HG02678 (cell line): ENCODE measurements at regions not wholly inside any gene's neighbourhood (a gene's known extent, or its start where the extent isn't known, plus 50 kb on each side); places are given as distances from the start of the nearest gene placed in this dataset.
"Not testable (repeated sequence)": the region's sequence is repeated elsewhere in the genome, so short reads cannot be mapped to it uniquely, and the experiment has no call there.

Experiments used
- ATAC-seq: cut with Tn5 transposase; IDR thresholded peaks from one replicate; pipeline ENCODE4 v1.9.1; 2021; ENCODE audit warnings: mild to moderate bottlenecking, moderate library complexity; ENCODE audit not compliant: unreplicated experiment

DNA sequence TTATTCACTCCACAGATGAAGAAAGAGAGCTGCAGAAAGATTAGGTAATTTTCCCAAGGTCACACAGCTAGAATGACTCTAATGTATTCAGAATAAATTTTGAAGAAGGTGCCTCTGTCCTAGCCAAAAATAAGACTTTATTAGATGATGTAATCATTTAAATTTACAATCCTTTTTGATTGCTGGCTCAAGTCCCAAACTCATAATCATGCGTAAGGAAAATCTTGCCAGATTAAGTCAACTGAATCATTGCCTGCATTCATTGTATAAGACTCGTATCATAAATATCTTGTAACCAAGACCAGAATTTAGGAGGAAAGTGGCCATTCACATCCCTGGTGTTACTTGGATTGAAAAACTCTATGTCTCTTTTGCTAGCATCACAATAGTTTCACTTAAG, 53.1 kb upstream of the STK39 start:
- ATAC-seq = no peak

DNA sequence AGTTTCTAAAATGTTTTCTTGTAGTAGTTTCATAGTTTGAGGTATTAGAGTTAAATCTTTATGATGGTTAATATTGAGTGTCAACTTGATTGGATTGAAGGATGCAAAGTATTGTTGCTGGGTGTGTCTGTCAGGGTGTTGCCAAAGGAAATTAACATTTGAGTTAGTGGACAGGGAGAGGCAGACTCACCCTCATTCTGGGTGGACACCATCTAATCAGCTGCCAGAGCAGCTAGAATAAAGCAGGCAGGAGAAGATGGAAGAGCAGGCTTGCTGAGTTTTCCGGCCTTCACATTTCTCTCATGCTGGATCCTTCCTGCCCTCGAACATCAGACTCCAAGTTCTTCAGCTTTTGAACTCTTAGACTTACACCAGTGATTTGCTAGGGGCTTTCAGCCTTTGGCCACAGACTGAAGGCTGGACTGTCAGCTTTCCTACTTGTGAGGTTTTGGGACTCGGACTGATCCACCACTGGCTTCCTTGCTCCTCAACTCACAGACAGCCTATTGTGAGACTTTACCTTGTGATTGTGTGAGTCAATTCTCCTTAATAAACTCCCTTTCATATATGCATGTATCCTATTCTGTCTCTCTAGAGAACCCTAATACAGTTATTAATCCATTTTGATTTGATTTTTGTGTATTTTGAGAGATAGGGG, 56.8 kb upstream of the STK39 start:
- ATAC-seq = no peak

DNA sequence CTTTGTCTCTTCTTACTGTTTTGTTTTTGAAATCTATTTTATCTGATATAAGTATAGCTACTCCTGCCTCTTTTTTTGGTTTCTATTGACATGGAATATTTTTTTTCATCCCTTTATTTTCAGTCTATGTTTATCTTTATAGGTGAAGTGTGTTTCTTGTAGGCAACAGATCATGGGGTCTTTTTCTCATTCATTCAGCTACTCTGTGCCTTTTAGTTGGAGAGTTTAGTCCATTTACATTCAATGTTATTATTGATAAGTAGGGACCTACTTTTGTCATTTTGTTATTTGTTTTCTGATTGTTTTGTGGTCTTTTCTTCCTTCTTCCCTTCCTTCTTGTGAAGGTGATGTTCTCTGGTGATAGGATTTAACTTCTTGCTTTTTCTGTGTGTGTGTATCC, 60.0 kb upstream of the STK39 start:
- ATAC-seq = no peak

GRCh38 chr2:168310580-168310979, 63.2 kb upstream of the STK39 start:
- ATAC-seq = no peak

DNA sequence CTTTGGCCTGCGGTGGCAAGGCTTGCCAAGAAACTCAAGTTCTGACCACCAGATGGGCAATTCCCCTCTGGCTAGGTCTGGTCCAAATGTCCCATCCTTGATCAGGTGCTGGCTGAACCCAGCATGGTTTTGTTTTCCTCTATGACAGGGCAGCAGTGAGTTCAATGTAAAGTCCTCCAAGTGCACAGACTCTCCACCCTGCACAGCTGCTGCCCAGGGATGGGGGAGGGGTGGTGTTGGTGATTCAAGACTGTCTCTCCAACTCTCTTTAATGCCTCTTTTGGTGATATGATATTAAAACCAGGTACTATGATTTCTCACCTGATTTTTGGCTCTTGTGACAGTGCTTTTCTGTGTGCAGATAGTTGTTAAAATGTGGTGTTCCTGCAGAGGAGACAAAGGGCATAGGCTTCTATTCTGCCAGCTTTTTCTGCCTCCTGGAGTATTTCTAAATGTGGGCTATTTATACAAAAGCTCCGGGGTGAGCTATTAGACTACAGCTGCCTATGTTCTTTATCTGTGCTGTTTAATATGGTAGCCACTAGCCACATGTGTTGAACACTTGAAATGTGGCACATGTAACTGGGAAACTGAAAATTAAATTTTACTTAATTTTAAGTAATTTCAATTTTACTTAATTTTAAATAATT, 64.0 kb upstream of the STK39 start:
- no peak for ATAC-seq

DNA sequence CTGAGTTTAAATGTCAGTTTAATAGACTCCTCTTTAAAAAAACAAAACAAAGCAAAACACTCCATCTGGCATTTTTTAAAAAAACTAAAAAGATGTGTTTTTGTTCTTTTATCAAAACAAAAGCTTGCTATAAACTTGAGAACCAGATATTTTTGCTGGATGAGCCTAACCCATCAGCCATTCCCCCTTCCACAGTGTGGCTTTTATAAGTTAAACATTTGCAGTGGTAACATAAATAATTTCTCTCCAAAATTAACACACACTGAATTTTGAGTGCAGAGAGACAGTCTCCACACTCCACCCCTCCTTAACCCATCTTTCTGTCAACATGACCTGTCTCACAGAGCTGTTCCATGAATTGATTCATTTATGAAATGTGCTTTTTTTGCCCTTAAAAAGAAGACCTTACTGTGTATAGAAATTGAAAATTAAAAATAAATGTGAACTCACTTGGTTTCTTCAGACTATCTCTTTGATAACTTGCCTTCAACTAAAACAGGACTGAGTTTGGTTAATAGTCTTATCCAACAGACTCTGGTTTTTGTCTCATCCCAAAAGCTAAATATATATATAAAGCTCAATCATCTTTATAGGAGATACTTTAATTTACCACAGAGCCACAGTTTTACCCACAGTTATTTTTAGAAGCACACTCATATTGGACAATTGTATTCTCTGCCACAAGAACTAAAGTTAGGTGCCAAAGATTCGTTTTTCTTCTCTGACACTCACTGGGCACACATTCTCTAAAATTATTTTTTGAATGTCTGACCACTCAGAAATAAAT, 64.8 kb upstream of the STK39 start:
- no peak for ATAC-seq

- ATAC-seq = no peak
Observed at GRCh38 chr2:168314236-168314635, 66.8 kb upstream of the STK39 start.

GRCh38 chr2:168315331-168316072, 68.1 kb upstream of the STK39 start:
- no peak for ATAC-seq

DNA sequence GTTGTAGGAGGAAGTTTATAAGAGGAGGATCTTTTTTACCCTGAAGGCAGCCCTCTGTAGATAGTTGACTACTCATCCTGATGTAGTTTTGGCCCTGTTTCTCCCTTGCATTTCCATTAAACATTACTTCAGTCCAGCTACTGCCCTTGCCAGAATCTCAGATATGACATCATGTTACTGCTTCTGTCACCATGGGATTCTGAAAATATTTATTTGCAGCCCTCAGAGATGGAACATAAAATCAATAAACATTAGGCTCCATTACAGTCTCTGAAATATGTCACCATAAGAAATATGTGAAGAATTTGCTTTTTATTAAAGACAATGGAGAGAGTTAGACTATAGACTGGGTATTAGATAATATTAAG, 68.7 kb upstream of the STK39 start:
- no peak for ATAC-seq

- ATAC-seq = no peak
Observed at GRCh38 chr2:168317282-168317681, 69.9 kb upstream of the STK39 start.

DNA sequence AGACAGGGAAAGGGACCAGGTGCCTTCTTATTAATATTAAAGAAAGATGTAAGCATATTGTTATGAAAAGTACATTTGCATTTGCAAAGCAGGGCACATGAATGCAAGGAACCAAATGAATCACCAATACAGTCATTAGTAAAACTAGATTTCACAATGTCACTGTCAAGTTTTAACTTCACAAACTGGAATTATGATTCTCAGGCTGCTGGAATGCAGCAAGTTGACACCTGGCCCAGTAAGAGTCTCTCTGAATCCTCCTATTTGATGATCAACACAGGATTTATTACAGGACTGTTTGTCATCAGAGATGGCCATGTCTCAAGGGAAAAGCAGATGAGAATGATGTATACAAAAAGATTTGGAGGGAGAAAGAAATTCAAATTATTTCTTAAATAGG, 72.9 kb upstream of the STK39 start:
- no peak for ATAC-seq

DNA sequence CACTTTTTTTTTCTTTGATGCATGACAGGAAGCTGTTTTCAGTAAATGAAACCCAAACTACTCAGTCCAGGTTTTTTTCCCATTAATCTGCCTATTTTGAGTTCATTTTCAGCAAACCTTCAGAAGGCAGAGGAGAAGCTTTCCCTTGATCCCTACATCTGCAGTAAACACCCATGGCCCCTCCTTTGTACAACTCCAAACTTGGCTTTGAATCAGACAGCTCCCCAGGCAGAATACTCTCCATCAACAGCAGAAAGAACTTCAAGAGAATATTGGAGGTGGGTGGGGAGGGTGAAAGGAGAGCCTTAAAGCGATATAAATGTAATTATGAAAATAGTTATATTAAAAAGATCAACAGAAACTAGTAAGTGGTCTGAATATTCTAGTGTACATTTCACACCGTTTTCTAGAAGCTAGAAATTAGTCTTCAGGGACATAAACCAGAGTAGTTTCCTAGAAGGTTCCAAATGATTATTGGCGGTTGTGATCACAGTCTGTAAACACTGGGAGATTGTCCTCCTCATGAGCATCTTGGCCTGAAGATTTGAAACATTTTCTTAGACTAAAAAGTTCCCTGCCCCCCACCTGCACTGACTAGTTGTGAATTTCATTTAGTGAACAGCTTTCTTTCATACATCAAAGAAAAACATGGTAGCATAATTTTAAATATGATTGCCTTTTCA, 75.1 kb upstream of the STK39 start:
- no peak for ATAC-seq

- no peak for ATAC-seq
Observed at GRCh38 chr2:168323529-168324021, 76.2 kb upstream of the STK39 start.

DNA sequence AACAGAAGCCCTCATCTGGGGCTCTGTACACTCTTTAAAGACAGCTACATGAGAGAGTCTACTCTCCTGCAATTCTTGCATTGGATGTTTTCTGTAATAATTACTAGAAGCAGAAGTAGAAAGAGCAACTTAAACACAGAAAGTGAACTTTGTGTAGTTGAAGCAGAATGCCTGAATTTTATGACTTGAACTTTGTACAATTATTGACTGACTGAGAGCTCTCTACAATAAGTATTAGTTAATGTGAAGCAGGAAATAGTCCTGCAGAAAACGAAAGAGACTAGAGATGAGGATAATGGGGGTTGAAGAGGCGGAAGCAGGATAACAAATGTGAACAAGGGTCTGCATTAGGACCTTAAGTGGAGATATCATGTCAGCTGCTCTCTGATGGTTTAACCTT, 79.2 kb upstream of the STK39 start:
- no peak for ATAC-seq

DNA sequence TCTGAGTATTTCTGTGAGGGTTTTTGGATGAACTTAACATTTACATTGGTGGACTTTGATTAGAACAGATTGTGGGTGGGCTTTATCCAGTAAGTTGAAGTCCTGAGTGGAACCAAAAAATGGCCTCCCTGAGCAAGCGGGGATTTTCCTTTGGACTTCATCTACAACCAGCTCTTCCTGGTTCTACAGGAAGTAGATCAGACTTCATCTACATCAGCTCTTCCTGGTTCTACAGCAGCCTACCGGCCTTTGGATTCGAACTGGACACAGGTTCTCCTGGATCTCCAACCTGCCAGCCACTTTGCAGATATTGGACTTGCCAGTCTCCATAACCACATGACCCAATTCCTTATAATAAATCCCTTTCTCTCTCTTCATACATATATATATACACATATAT, 79.9 kb upstream of the STK39 start:
- no peak for ATAC-seq

GRCh38 chr2:168328421-168328820, 81.0 kb upstream of the STK39 start:
- no peak for ATAC-seq

DNA sequence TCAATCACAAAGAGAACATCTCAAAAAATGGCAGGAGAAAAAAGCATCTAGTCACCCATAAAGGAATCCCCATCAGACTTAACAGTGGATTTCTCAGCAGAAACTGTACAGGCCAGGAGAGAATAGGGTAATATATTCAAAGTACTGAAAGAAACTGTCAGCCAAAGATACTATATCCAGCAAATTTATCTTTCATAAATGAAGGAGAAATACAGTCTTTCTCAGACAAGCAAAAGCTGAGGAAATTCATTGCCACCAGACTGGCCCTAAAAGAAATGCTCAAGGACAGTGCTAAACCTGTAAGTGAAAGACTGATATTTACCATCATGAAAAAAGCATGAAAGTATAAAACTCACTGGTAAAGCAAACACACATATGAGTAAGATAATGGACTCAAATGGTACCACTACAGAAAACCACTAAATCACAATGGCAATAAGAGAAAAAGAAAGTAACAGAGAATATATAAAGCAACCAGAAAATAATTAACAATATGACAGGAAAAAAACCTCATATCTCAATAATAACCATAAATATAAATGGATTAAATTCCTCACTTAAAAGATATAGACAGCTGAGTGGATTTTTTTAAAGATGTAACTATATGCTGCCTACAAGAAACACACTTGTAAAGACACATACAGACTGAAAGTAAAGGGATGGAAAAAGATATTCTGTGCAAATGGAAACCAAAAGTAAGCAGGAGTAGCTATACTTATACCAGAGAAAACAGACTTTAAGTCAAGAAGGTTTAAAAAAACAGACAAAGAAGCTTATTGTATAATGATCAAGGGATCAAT, 83.4 kb upstream of the STK39 start:
- no peak for ATAC-seq

DNA sequence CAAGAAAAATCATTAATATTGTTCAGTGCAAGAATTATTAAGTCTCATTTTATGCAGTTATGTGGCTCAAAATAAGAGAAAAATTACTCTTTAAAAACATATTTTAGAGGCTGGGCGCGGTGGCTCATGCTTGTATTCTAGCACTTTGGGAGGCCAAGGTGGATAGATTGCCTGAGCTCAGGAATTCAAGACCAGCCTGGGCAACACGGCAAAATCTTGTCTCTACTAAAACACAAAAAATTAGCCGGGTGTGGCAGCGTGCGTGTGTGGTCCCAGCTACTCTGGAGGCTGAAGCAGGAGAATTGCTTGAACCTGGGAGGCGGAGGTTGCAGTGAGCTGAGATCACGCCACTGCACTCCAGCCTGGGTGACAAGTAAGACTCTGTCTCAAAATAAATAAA, 87.9 kb upstream of the STK39 start:
- ATAC-seq = not testable (repeated sequence)

DNA sequence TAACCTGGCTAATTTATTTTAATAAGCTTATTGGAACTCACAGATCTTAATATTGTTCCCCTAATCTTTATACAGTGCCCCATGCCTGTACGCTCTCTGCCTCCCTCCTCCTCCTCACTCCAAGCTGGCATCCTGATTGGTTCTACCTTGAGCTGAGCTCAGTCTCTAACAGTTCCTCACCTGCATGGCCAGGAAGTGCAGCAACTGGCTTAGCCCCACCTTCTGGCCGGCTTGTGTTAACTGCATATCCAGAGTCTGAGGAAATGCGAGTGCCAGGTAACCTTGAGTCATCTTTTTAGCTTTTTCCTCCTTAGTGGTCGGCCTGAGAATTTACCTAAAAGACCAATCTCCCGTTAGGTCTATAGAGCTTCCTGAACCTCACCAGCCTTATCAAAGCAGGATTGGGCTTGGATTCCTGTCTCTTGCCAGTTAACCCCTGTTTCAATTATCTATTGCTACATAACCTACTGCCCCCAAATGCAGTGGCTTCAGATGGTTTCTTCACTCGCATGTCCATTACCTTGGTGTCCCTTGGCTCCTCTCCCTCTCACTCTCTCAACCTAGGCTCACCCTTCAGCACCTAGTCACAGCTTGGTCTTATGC, 89.5 kb upstream of the STK39 start:
- no peak for ATAC-seq

DNA sequence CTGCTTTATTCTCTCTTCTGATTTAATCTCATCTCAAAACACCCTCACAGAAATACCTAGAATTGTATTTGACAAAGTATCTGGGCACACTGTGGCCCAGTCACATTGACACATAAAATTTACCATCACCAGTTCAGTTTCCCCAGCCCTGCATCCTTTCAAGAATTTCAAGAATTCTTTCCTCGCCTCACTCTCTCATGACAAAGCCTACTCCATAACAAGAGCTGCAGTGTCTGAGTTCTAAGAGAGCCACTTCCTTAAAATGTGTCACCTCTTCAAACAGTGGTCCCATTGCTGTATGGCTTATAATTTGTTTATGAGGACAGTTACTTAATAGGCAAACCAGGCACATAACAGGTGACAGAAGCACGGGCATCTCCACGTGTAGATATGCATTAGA, 90.9 kb upstream of the STK39 start:
- no peak for ATAC-seq
